ENCODE measurements at regions not wholly inside any gene's neighbourhood (a gene's known extent, or its start where the extent isn't known, plus 50 kb on each side); places are given as distances from the start of the nearest gene placed in this dataset.

DNA sequence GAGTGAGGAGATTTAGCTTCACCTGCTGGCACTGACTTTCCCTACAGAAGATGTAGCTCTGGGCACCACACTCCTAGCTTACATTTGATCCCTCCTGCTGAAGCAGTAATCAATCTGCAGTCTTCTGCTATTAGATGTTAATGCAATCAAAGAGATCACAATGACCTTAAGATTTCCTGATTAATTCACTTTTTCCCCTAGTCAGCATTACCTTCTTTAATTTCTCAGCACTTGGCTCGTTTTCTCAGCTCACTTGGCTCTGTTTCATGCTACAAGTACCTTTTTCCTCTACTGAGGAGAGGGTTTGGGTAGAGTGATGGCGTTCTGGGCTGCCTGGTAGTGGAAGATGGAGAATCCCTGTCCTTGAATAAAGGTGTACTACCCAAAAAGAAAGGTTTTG is 113.0 kb upstream of the PAK3 start:
- CTCF ChIA-PET: no interaction called here
- no peak overlapping the region for H3K9ac ChIP-seq (ENCODE audit: low read depth, low read length)
- POLR2A ChIA-PET (ENCODE audit: unreplicated experiment): no interaction called here
- H2AFZ ChIP-seq (replicated peaks; ENCODE audit: low read length, poor library complexity): no peak overlapping the region
- H3K4me3 ChIP-seq (ENCODE audit: insufficient read depth, low read depth, low read length): no peak overlapping the region
- H4K8ac ChIP-seq (ENCODE audit: low read depth in 2 of 2, low read length in 2 of 2): no peak overlapping the region
- H3K27ac ChIP-seq (ENCODE audit: insufficient read depth, low read length): no peak overlapping the region
- intact Hi-C loops (cut with micrococcal nuclease): no loop called here
- DNase-seq (no peak), ATAC-seq (ENCODE audit: low read depth) (no peak)
- no peaks in the 10 kb centered on the region for H4K20me1 ChIP-seq (ENCODE audit: insufficient read depth, low read length)
- no peak overlapping the region for H2AK9ac ChIP-seq (replicated peaks; ENCODE audit: low read depth, low read length, poor library complexity)
- no peak overlapping the region for H2BK120ac ChIP-seq (ENCODE audit: low read depth, low read length)
- H3K23ac ChIP-seq (ENCODE audit: low read depth, low read length): no peak overlapping the region
- no peak overlapping the region for H2BK15ac ChIP-seq (ENCODE audit: low read depth, low read length)
- WGBS, 2 experiments (ENCODE audit: extremely low coverage in 2 of 2, insufficient read length in 1 of 2): no CpG with 5 or more reads among the region's 2 CpGs
- no peak overlapping the region for H3K4me2 ChIP-seq (ENCODE audit: low read depth, low read length)
- H3K27me3 ChIP-seq (ENCODE audit: control insufficient read depth, insufficient read depth, low read length): peaks cover 16% of the 10 kb centered on the region
- TF ChIP-seq RFX5 (IDR thresholded peaks at IDR 0.05; ENCODE audit: low read depth, low read length) (no peak), CHD1 (IDR thresholded peaks at IDR 0.05; ENCODE audit: low read depth, low read length) (no peak), MAFK (IDR thresholded peaks at IDR 0.05; ENCODE audit: low read depth, low read length) (peak; percentile 70), POLR2A (IDR thresholded peaks at IDR 0.05; ENCODE audit: low read depth, low read length) (no peak), BHLHE40 (IDR thresholded peaks at IDR 0.05; ENCODE audit: low read depth, low read length) (no peak)
- TF ChIP-seq, protein P1, sequence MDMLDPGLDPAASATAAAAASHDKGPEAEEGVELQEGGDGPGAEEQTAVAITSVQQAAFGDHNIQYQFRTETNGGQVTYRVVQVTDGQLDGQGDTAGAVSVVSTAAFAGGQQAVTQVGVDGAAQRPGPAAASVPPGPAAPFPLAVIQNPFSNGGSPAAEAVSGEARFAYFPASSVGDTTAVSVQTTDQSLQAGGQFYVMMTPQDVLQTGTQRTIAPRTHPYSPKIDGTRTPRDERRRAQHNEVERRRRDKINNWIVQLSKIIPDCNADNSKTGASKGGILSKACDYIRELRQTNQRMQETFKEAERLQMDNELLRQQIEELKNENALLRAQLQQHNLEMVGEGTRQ (IDR thresholded peaks at IDR 0.05; ENCODE audit: low read depth, low read length): no peak
- in situ Hi-C loops (cut with MboI; ENCODE audit: low sequenced_read_pairs): no loop called here
- H2BK5ac ChIP-seq (ENCODE audit: low read depth, low read length, poor library complexity, severe bottlenecking): no peak overlapping the region
- no peaks in the 10 kb centered on the region for H3K9me3 ChIP-seq (ENCODE audit: control insufficient read depth, insufficient read depth, low read length)
- H3K56ac ChIP-seq (ENCODE audit: extremely low read depth, insufficient read depth, low read length): no peak overlapping the region
- no peaks in the 10 kb centered on the region for H3K36me3 ChIP-seq (ENCODE audit: control insufficient read depth, insufficient read depth, low read length)
- H3K14ac ChIP-seq (replicated peaks; ENCODE audit: low read depth, low read length): no peak overlapping the region
- H3K18ac ChIP-seq (ENCODE audit: low read depth, low read length): no peak overlapping the region
- H4K91ac ChIP-seq (ENCODE audit: insufficient read depth, low read depth, low read length): no peak overlapping the region
- dilution Hi-C loops (cut with HindIII; ENCODE audit: low sequenced_read_pairs, unreplicated experiment): no loop called here
- H3K9me1 ChIP-seq (ENCODE audit: insufficient read depth, low read length): no peaks in the 10 kb centered on the region
- H2AK5ac ChIP-seq (ENCODE audit: low read depth, low read length): no peak overlapping the region
- no peaks in the 10 kb centered on the region for H3K79me1 ChIP-seq (ENCODE audit: low read depth in 1 of 2, low read length in 2 of 2)
- no peak overlapping the region for H4K5ac ChIP-seq (ENCODE audit: low read depth, low read length)
- no peak overlapping the region for H3K4ac ChIP-seq (ENCODE audit: low read depth, low read length)
- no peaks in the 10 kb centered on the region for H3K4me1 ChIP-seq (ENCODE audit: control insufficient read depth, insufficient read depth, low read length)
- H2BK20ac ChIP-seq (ENCODE audit: low read depth, low read length): no peak overlapping the region
- no TSS peak for BruUV-seq (replicated peaks)
